ENCODE measurements at regions not wholly inside any gene's neighbourhood (a gene's known extent, or its start where the extent isn't known, plus 50 kb on each side); places are given as distances from the start of the nearest gene placed in this dataset.

DNA sequence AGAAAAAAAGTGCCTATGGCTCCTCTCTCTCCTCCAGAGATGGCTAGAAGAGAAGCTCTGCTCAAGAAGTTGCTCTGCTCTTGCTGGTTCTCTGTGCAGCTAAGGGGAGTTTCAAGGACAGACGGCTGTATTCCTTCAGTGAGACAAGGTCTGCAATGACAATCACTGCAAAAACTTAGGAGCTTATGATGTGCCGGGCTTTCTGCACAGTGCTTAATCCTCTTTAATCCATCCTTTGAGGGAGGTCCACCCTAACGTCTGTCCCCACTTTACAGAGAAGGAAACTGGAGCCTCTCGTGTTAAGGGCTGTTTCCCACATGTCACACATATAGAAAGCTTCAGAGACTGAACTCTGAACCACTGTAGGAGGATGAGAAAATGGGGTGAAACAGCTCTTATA, 260.6 kb downstream of the MEX3B start:
- Histone ChIP-seq H3K4me1 (ENCODE audit: control insufficient read depth, insufficient read depth, low read length) (peaks cover 4% of the 10 kb centered on the region), H3K27ac (ENCODE audit: low read depth, low read length) (no peak overlapping the region), H3K27me3 (ENCODE audit: control insufficient read depth, insufficient read depth, low read length, poor library complexity, severe bottlenecking) (peaks cover 16% of the 10 kb centered on the region), H3K36me3 (ENCODE audit: control insufficient read depth, insufficient read depth, low read length) (peaks cover 11% of the 10 kb centered on the region), H3K9me3 (ENCODE audit: control insufficient read depth, low read length) (peaks cover 24% of the 10 kb centered on the region), H3K4me3 (ENCODE audit: low read length) (no peak overlapping the region), H3K9ac (ENCODE audit: extremely low read depth, low read length, poor library complexity, severe bottlenecking) (no peak overlapping the region)
- H3K4me1 Mint-ChIP-seq, result peaks cover 5% of the 10 kb centered on the region
- 90 to 94% methylated on average over 4 of the region's 4 CpGs for WGBS, 2 experiments (ENCODE audit: insufficient coverage in 1 of 2, insufficient read length in 1 of 2)
- peaks cover 2% of the 10 kb centered on the region for H3K27me3 Mint-ChIP-seq (ENCODE audit: insufficient read depth)
- H3K27ac Mint-ChIP-seq, result no peak overlapping the region
- H3K4me3 Mint-ChIP-seq, result no peak overlapping the region
- no peak for DNase-seq
- TF ChIP-seq, protein P1, sequence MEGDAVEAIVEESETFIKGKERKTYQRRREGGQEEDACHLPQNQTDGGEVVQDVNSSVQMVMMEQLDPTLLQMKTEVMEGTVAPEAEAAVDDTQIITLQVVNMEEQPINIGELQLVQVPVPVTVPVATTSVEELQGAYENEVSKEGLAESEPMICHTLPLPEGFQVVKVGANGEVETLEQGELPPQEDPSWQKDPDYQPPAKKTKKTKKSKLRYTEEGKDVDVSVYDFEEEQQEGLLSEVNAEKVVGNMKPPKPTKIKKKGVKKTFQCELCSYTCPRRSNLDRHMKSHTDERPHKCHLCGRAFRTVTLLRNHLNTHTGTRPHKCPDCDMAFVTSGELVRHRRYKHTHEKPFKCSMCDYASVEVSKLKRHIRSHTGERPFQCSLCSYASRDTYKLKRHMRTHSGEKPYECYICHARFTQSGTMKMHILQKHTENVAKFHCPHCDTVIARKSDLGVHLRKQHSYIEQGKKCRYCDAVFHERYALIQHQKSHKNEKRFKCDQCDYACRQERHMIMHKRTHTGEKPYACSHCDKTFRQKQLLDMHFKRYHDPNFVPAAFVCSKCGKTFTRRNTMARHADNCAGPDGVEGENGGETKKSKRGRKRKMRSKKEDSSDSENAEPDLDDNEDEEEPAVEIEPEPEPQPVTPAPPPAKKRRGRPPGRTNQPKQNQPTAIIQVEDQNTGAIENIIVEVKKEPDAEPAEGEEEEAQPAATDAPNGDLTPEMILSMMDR (conservative IDR thresholded peaks at IDR 0.05), result no peak
- peaks cover 50% of the 10 kb centered on the region for H3K36me3 Mint-ChIP-seq (ENCODE audit: low read depth)
- H3K9me3 Mint-ChIP-seq, result peaks cover 3% of the 10 kb centered on the region

DNA sequence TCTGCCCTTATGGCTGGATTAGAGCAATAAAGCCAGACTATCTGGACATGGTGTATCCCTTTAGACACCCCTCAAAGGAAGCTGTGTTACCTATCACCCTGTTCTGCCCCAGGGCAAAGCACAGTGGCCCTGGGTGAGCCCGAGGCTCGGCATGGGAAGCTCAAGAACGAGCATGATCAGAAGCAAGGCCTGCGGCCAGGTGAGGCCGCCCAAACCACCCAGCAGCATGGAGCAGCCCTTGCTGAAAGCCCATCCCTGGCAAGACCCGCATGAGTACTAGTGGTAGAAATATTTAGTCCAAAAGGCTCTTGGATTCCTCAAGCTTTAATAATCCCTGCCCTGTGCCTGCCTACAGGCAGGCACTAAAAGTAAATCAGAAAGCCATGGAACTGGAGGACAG, 261.1 kb downstream of the MEX3B start:
- peaks cover 11% of the 10 kb centered on the region for H3K36me3 ChIP-seq (ENCODE audit: control insufficient read depth, insufficient read depth, low read length)
- no peak for DNase-seq
- 93 to 96% methylated on average over 3 to 6 of the region's 6 CpGs for WGBS, 2 experiments (ENCODE audit: insufficient coverage in 1 of 2, insufficient read length in 1 of 2)
- no peak overlapping the region for H3K27ac Mint-ChIP-seq
- peaks cover 5% of the 10 kb centered on the region for H3K4me1 Mint-ChIP-seq
- H3K27ac ChIP-seq (ENCODE audit: low read depth, low read length), result no peak overlapping the region
- peaks cover 16% of the 10 kb centered on the region for H3K27me3 ChIP-seq (ENCODE audit: control insufficient read depth, insufficient read depth, low read length, poor library complexity, severe bottlenecking)
- H3K4me3 ChIP-seq (ENCODE audit: low read length), result no peak overlapping the region
- H3K4me1 ChIP-seq (ENCODE audit: control insufficient read depth, insufficient read depth, low read length), result peaks cover 4% of the 10 kb centered on the region
- peaks cover 50% of the 10 kb centered on the region for H3K36me3 Mint-ChIP-seq (ENCODE audit: low read depth)
- TF ChIP-seq, protein P1 (conservative IDR thresholded peaks at IDR 0.05), result no peak
- H3K27me3 Mint-ChIP-seq (ENCODE audit: insufficient read depth), result peaks cover 2% of the 10 kb centered on the region
- H3K4me3 Mint-ChIP-seq, result no peak overlapping the region
- peaks cover 24% of the 10 kb centered on the region for H3K9me3 ChIP-seq (ENCODE audit: control insufficient read depth, low read length)
- H3K9me3 Mint-ChIP-seq, result peaks cover 3% of the 10 kb centered on the region
- H3K9ac ChIP-seq (ENCODE audit: extremely low read depth, low read length, poor library complexity, severe bottlenecking), result no peak overlapping the region

DNA sequence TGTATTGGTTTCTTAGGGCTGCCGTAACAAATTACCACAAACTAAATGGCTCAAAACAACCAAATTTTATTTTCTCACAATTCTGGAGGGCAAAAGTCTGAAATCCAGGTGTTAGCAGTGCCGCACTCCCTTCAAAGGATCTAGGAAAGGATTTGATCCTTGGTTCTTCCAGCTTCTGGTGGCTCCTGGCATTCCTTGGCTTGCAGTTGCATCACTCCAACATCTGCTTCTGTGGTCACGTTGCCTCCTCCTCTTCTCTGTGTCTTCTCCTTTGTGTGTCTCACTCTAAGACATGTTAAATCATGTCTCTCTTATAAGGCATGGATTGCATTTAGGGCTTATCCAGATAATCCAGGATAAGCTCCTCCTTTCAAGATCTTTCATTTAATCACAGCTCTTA, 262.2 kb downstream of the MEX3B start:
- WGBS, 2 experiments (ENCODE audit: insufficient coverage in 1 of 2, insufficient read length in 1 of 2), result 92 to 96% methylated on average over 2 to 3 of the region's 3 CpGs
- DNase-seq, result no peak

More for the DNA sequence above, 262.2 kb downstream of the MEX3B start:
- Histone ChIP-seq H3K27ac (ENCODE audit: low read depth, low read length) (no peak overlapping the region), H3K9me3 (ENCODE audit: control insufficient read depth, low read length) (peaks cover 24% of the 10 kb centered on the region), H3K9ac (ENCODE audit: extremely low read depth, low read length, poor library complexity, severe bottlenecking) (no peak overlapping the region), H3K4me1 (ENCODE audit: control insufficient read depth, insufficient read depth, low read length) (peaks cover 4% of the 10 kb centered on the region), H3K4me3 (ENCODE audit: low read length) (no peak overlapping the region), H3K36me3 (ENCODE audit: control insufficient read depth, insufficient read depth, low read length) (peaks cover 11% of the 10 kb centered on the region), H3K27me3 (ENCODE audit: control insufficient read depth, insufficient read depth, low read length, poor library complexity, severe bottlenecking) (peaks cover 16% of the 10 kb centered on the region)
- no peak overlapping the region for H3K27ac Mint-ChIP-seq
- peaks cover 48% of the 10 kb centered on the region for H3K36me3 Mint-ChIP-seq (ENCODE audit: low read depth)
- peaks cover 2% of the 10 kb centered on the region for H3K27me3 Mint-ChIP-seq (ENCODE audit: insufficient read depth)
- TF ChIP-seq, protein P1 (conservative IDR thresholded peaks at IDR 0.05), result no peak
- H3K9me3 Mint-ChIP-seq, result peaks cover 3% of the 10 kb centered on the region
- H3K4me3 Mint-ChIP-seq, result no peak overlapping the region
- H3K4me1 Mint-ChIP-seq, result peaks cover 5% of the 10 kb centered on the region

Data from endodermal cell (in vitro differentiated cells).